Stomach (tissue), 4 donors: ENCODE measurements at regions not wholly inside any gene's neighbourhood (a gene's known extent, or its start where the extent isn't known, plus 50 kb on each side); places are given as distances from the start of the nearest gene placed in this dataset.

ENCODE experiments used
- CTCF ChIP-seq, 7 experiments: fragments of 450-650 bp in 4 of 7; fragments of 200-600 bp in 3 of 7; sonication (generic) in 3 of 7; IDR thresholded peaks; one replicate each; pipeline ENCODE4 v1.5.1; 2016 to 2019; ENCODE audit warnings: antibody characterized with exemption in 7 of 7, control low read depth in 2 of 7, mild to moderate bottlenecking in 1 of 7
- EP300 ChIP-seq: sonication (generic); formaldehyde crosslinking; IDR thresholded peaks from one replicate; pipeline ENCODE4 v1.6.1; 2017; ENCODE audit warnings: antibody characterized with exemption
- POLR2A ChIP-seq, 4 donors: fragments of 450-650 bp; IDR thresholded peaks; one replicate each; pipeline ENCODE4 v1.6.1; 2016; ENCODE audit warnings: antibody characterized with exemption in 4 of 4, control low read depth in 2 of 4, mild to moderate bottlenecking in 1 of 4, moderate library complexity in 1 of 4
- POLR2AphosphoS5 ChIP-seq, 3 donors: sonication (generic); formaldehyde crosslinking; IDR thresholded peaks; one replicate each; pipeline ENCODE4 v1.6.1; 2016; ENCODE audit warnings: antibody characterized with exemption in 3 of 3

GRCh38 chr1:157314408-157314807, 176.2 kb upstream of the ETV3 start:
- no peak for TF ChIP-seq POLR2A (IDR thresholded peaks at IDR 0.05)
- no peak for TF ChIP-seq POLR2AphosphoS5 (IDR thresholded peaks at IDR 0.05)
- no peak for TF ChIP-seq CTCF (IDR thresholded peaks at IDR 0.05)
- TF ChIP-seq EP300: no peak
